HG03095 (cell line): ENCODE measurements at regions not wholly inside any gene's neighbourhood (a gene's known extent, or its start where the extent isn't known, plus 50 kb on each side); places are given as distances from the start of the nearest gene placed in this dataset.
"Not testable (repeated sequence)": the region's sequence is repeated elsewhere in the genome, so short reads cannot be mapped to it uniquely, and the experiment has no call there.

Experiments
- ATAC-seq: cut with Tn5 transposase; IDR thresholded peaks from one replicate; pipeline ENCODE4 v1.9.1; 2021; ENCODE audit warnings: moderate library complexity; ENCODE audit not compliant: unreplicated experiment

- no peak for ATAC-seq
Observed at GRCh38 chr3:104066658-104067057, 1300.1 kb upstream of the ALCAM start.

- ATAC-seq, result no peak
Observed at GRCh38 chr3:104069114-104069513, 1297.6 kb upstream of the ALCAM start.

- ATAC-seq, result no peak
Observed at GRCh38 chr3:104070906-104071305, 1295.8 kb upstream of the ALCAM start.

GRCh38 chr3:104080088-104080626 is 1286.6 kb upstream of the ALCAM start:
- no peak for ATAC-seq

GRCh38 chr3:104088738-104089137 is 1278.0 kb upstream of the ALCAM start:
- no peak for ATAC-seq

- not testable (repeated sequence) for ATAC-seq
Observed at GRCh38 chr3:104089987-104090386, 1276.7 kb upstream of the ALCAM start.

GRCh38 chr3:104101736-104102135 is 1265.0 kb upstream of the ALCAM start:
- no peak for ATAC-seq

- ATAC-seq, result peak; percentile 85
Observed at GRCh38 chr3:104102386-104102785, 1264.3 kb upstream of the ALCAM start.

GRCh38 chr3:104106276-104106675 is 1260.4 kb upstream of the ALCAM start:
- no peak for ATAC-seq

GRCh38 chr3:104108522-104108921 is 1258.2 kb upstream of the ALCAM start:
- ATAC-seq, result no peak

GRCh38 chr3:104126463-104126862 is 1240.2 kb upstream of the ALCAM start:
- ATAC-seq, result no peak

GRCh38 chr3:104126864-104127553 is 1239.7 kb upstream of the ALCAM start:
- ATAC-seq, result no peak

- no peak for ATAC-seq
Observed at GRCh38 chr3:104127830-104128229, 1238.9 kb upstream of the ALCAM start.

GRCh38 chr3:104132566-104133403 is 1233.9 kb upstream of the ALCAM start:
- ATAC-seq, result no peak

- ATAC-seq, result no peak
Observed at GRCh38 chr3:104133630-104134029, 1233.1 kb upstream of the ALCAM start.

- ATAC-seq, result no peak
Observed at GRCh38 chr3:104137116-104137515, 1229.6 kb upstream of the ALCAM start.

- ATAC-seq, result no peak
Observed at GRCh38 chr3:104145164-104145563, 1221.5 kb upstream of the ALCAM start.

GRCh38 chr3:104149154-104149553 is 1217.6 kb upstream of the ALCAM start:
- ATAC-seq, result no peak

- no peak for ATAC-seq
Observed at GRCh38 chr3:104150724-104151123, 1216.0 kb upstream of the ALCAM start.

GRCh38 chr3:104154896-104155295 is 1211.8 kb upstream of the ALCAM start:
- ATAC-seq, result no peak

GRCh38 chr3:104165866-104166265 is 1200.8 kb upstream of the ALCAM start:
- no peak for ATAC-seq

GRCh38 chr3:104168386-104168785 is 1198.3 kb upstream of the ALCAM start:
- ATAC-seq, result no peak
